Heart left ventricle (tissue), 16 donors: ENCODE measurements at regions not wholly inside any gene's neighbourhood (a gene's known extent, or its start where the extent isn't known, plus 50 kb on each side); places are given as distances from the start of the nearest gene placed in this dataset.

Experiments
- ATAC-seq, 4 donors: fragments of 200-7000 bp; cut with Tn5 transposase; one replicate each; pipeline ENCODE4 v1.9.1; 2020 to 2022; ENCODE audit warnings: moderate library complexity in 4 of 4, mild to moderate bottlenecking in 3 of 4, moderate number of reproducible peaks in 1 of 4
- DNase-seq, 5 donors: peaks; one replicate each; pipeline ENCODE4 v3.0.0-alpha.2; 2020
- H3K27ac ChIP-seq, 12 donors: fragments of 200-600 bp; sonication (generic) in 4 of 12; one replicate each; pipeline versions ENCODE4 v1.5.0 to v1.8.0; 2016 to 2022; ENCODE audit warnings: mild to moderate bottlenecking in 2 of 12
- H3K27me3 ChIP-seq, 9 donors: fragments of 200-600 bp; sonication (generic) in 2 of 9; one replicate each; pipeline versions ENCODE4 v1.5.1 to v1.8.0; 2016 to 2022; ENCODE audit warnings: mild to moderate bottlenecking in 3 of 9
- H3K36me3 ChIP-seq, 9 donors: fragments of 200-600 bp; sonication (generic) in 2 of 9; one replicate each; pipeline versions ENCODE4 v1.5.0 to v1.8.0; 2018 to 2022; ENCODE audit warnings: mild to moderate bottlenecking in 2 of 9
- H3K4me1 ChIP-seq, 12 donors: fragments of 200-600 bp; sonication (generic) in 4 of 12; one replicate each; pipeline versions ENCODE4 v1.5.0 to v1.8.0; 2016 to 2022; ENCODE audit warnings: mild to moderate bottlenecking in 3 of 12
- H3K4me3 ChIP-seq, 12 donors: fragments of 200-600 bp; sonication (generic) in 4 of 12; one replicate each; pipeline versions ENCODE4 v1.5.0 to v1.8.0; 2017 to 2022; ENCODE audit warnings: mild to moderate bottlenecking in 9 of 12, moderate library complexity in 4 of 12
- H3K9me3 ChIP-seq, 12 donors: fragments of 200-600 bp; sonication (generic) in 4 of 12; one replicate each; pipeline versions ENCODE4 v1.5.0 to v1.8.0; 2016 to 2022; ENCODE audit warnings: mild to moderate bottlenecking in 1 of 12
- POLR2A ChIP-seq, 2 donors: fragments of 450-650 bp; IDR thresholded peaks; one replicate each; pipeline ENCODE4 v1.6.1; 2017; ENCODE audit warnings: antibody characterized with exemption in 2 of 2, mild to moderate bottlenecking in 2 of 2, moderate library complexity in 2 of 2
- WGBS, 4 donors: extraction: QIAGEN DNeasy Blood & Tissue Kit in 2 of 4; methylation state at CpG; one replicate each; pipeline versions ENCODE4 v1.1.5 to v1.1.7; 2013 to 2018; 5-methylcytosine and 5-hydroxymethylcytosine counted together
- intact Hi-C, 10 donors: fragments of 100-400 bp; cut with DNase I; formaldehyde crosslinking; loops; one replicate each; pipeline versions ENCODE4 v1.11.1 to v1.14.2; 2022
- TF ChIP-seq, protein P1 (sequence below), 12 donors: fragments of 200-600 bp; sonication (generic) in 4 of 12; IDR thresholded peaks; one replicate each; pipeline versions ENCODE4 v1.5.0 to v1.8.0; 2018 to 2022; ENCODE audit warnings: antibody characterized with exemption in 12 of 12, mild to moderate bottlenecking in 5 of 12
- donor health status: ischemic (EF 13 %, LVEDD 7.1; RV severe dilation, severe dysfunction).
- donor health status: healthy with polysubstance abuse.
- donor health status: DM: no; HTN: yes; CAD: no.
- donor health status: DM: no; HTN: no; CAD: no.
- donor health status: ischemic (EF 25% LVEDD 6.9; RV normal size, moderate dysfunction).
- donor health status: ischemic (EF 25% LVEDD 5.7; RV mildly dilated, moderate dysfunction).
- donor health status: healthy.
- donor health status: DM: yes; HTN: yes; CAD: no.
- donor health status: ischemic (EF 35%, LVEDD 5.7; RV mildly dilated, moderate dysfunction).
- donor health status: nonischemic (EF 11% LVEDD 7.7; RV severe dilation, severe dysfunction).
- donor health status: DM: yes; HTN: yes; CAD: no.
- donor health status: PGD.
- donor health status: ischemic (EF 29% LVEDD 5.4; RV normal size, mild dysfunction).
- donor health status: nonischemic (EF 23%, LVEDD 6.1; RV moderate dilation, normal function).

DNA sequence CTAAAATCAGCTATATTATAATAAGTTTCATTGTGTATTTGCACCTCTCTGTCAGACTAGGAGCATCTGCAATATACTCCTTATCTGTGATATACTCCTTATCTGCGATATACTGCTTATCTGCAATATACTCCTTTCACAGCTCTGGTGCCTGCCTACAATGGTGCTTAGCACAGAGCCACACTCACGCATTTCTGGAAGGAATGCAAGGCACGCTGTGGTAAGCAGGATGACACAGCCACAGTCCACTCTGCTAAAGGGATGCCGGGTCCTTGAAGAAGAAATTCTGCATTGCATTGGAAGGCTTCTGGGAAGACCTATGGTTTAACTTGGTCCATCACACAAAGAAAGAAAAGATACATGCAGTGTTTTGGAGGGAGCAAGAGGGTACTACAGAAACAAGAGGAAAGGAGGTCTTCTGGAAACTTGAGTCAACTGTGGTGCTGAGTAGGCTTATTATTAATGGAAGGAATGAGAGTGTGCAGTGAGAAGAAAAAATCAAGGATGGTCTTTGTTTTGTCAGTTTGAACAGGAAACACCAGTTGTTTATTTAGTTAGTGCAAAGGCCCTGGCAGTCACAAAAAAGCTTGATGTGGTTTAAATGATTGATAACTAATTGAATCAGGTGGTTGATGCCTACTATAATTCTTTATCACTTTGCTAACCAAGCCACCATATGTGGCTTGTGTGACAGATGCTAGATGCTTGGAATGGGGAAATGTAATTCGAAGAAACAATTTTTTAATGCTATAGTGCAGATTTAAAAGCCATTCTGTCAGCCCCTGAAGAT, 342.3 kb downstream of the GRXCR1 start:
- intact Hi-C loops: no loop called here
- WGBS, 4 donors: 35 to 36% (median 36%) methylated on average over 5 of the region's 5 CpGs
- no peak for DNase-seq

DNA sequence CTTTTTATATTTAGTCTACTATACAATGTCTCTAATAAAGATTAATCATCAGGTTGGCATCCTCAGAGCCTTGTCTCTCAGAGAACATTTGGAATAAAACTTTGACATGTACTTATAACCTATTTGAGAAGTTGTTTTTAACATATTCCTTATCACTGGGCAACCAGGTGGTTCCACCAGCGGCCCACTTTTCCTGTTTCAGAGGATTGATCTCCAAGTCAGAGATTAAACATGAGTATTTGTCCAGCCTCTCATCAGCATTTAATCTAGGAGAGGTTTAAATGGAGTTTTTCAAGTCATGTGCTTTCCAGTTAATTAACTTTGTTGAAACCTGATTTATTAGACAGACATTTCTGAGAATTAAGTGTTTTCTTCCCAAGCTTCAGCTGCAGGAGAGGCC, 345.5 kb downstream of the GRXCR1 start:
- 38 to 63% (median 50%) methylated on average over 1 of the region's 1 CpG for WGBS, 4 donors
- DNase-seq: no peak
- intact Hi-C loops: no loop called here

More for the DNA sequence above, 342.3 kb downstream of the GRXCR1 start:
- Histone ChIP-seq H3K27ac (no peak overlapping the region), H3K36me3 (no peaks in the 10 kb centered on the region), H3K4me3 (no peak overlapping the region), H3K27me3 (no peaks in the 10 kb centered on the region), H3K4me1 (no peaks in the 10 kb centered on the region), H3K9me3 (no peaks in the 10 kb centered on the region)
- no peak for ATAC-seq
- TF ChIP-seq, protein P1, sequence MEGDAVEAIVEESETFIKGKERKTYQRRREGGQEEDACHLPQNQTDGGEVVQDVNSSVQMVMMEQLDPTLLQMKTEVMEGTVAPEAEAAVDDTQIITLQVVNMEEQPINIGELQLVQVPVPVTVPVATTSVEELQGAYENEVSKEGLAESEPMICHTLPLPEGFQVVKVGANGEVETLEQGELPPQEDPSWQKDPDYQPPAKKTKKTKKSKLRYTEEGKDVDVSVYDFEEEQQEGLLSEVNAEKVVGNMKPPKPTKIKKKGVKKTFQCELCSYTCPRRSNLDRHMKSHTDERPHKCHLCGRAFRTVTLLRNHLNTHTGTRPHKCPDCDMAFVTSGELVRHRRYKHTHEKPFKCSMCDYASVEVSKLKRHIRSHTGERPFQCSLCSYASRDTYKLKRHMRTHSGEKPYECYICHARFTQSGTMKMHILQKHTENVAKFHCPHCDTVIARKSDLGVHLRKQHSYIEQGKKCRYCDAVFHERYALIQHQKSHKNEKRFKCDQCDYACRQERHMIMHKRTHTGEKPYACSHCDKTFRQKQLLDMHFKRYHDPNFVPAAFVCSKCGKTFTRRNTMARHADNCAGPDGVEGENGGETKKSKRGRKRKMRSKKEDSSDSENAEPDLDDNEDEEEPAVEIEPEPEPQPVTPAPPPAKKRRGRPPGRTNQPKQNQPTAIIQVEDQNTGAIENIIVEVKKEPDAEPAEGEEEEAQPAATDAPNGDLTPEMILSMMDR (IDR thresholded peaks at IDR 0.05): no peak

GRCh38 chr4:43238585-43238984, 346.1 kb downstream of the GRXCR1 start:
- Histone ChIP-seq H3K4me1 (no peaks in the 10 kb centered on the region), H3K27ac (no peak overlapping the region), H3K27me3 (no peaks in the 10 kb centered on the region), H3K36me3 (no peaks in the 10 kb centered on the region), H3K4me3 (no peak overlapping the region), H3K9me3 (no peaks in the 10 kb centered on the region)
- DNase-seq: no peak
- no peak for TF ChIP-seq POLR2A (IDR thresholded peaks at IDR 0.05)
- TF ChIP-seq, protein P1 (IDR thresholded peaks at IDR 0.05): no peak
- intact Hi-C loops: no loop called here
- ATAC-seq: no peak

More for the DNA sequence above, 345.5 kb downstream of the GRXCR1 start:
- Histone ChIP-seq H3K36me3 (no peaks in the 10 kb centered on the region), H3K9me3 (no peaks in the 10 kb centered on the region), H3K27ac (no peak overlapping the region), H3K4me3 (no peak overlapping the region), H3K27me3 (no peaks in the 10 kb centered on the region), H3K4me1 (no peaks in the 10 kb centered on the region)
- TF ChIP-seq POLR2A (IDR thresholded peaks at IDR 0.05): no peak
- TF ChIP-seq, protein P1 (IDR thresholded peaks at IDR 0.05): no peak
- no peak for ATAC-seq

GRCh38 chr4:43241104-43241503, 348.6 kb downstream of the GRXCR1 start:
- H3K4me1 ChIP-seq: no peaks in the 10 kb centered on the region
- TF ChIP-seq, protein P1 (IDR thresholded peaks at IDR 0.05): no peak
- no peak for TF ChIP-seq POLR2A (IDR thresholded peaks at IDR 0.05)
- ATAC-seq: no peak
- H3K27ac ChIP-seq: no peak overlapping the region
- H3K4me3 ChIP-seq: no peak overlapping the region
- DNase-seq: no peak
- H3K9me3 ChIP-seq: no peaks in the 10 kb centered on the region
- H3K36me3 ChIP-seq: no peaks in the 10 kb centered on the region
- no peaks in the 10 kb centered on the region for H3K27me3 ChIP-seq
- intact Hi-C loops: no loop called here
